GM11168 (cell line): ENCODE measurements at regions not wholly inside any gene's neighbourhood (a gene's known extent, or its start where the extent isn't known, plus 50 kb on each side); places are given as distances from the start of the nearest gene placed in this dataset.

Experiments used
- in situ Hi-C: fragments of 300-500 bp; cut with MboI; formaldehyde crosslinking; loops from one replicate; pipeline ENCODE4 v1.12.0; 2022; ENCODE audit warnings: low sequenced_read_pairs; ENCODE audit not compliant: unreplicated experiment

DNA sequence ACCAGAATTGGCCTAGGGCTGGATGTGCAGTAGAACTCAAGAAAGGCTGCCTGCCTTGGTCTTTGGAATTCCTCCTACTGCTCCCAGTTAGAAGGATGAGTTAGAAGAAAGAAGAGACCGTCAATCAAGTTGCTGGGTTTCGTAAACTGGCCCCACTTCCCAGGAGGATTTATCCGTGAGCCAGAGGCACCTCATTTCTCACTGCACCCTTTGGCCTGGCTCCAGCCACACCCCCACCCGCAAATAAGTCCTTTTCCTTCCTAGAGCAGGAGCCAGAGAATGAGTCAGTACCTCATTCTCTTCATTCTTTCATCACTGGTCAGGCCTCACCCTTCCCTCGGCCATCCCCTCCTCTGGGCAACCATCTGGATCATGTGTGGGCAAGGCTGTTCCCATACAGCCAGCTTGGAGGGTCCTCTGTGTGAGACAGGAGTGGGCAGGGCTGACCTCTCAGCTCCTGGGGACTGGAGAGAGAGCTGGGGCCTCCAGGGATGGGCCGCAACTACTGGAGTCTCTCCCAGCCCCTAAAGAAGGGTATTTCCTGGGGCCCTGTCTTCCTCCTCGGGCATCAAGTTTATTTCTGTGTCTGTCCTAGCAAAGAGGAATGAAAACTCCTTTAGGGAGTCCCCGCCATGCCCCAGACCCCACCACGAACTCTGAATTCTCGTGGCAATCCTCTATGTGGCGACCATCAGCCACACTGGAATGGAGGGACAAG lies 87.2 kb upstream of the DUSP5 start:
- in situ Hi-C loops, result no loop called here

DNA sequence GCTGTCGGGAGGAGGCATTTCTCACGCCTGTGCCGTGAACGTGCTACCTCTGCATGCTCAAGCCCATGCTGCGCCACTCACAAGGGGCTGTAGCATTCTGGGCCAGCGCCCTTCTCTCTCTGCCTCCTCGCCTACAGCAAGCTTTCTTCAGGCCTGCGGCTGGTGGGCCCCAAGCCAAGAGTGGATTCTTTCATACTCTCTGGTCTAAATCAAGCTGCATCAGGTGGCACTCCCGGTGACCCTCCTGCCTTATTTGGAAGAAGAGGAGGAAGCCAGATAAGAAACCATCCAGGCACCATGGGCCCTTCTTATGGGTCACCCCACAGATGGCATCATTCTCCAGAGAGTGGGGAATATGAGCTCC lies 86.7 kb upstream of the DUSP5 start:
- in situ Hi-C loops, result no loop called here

DNA sequence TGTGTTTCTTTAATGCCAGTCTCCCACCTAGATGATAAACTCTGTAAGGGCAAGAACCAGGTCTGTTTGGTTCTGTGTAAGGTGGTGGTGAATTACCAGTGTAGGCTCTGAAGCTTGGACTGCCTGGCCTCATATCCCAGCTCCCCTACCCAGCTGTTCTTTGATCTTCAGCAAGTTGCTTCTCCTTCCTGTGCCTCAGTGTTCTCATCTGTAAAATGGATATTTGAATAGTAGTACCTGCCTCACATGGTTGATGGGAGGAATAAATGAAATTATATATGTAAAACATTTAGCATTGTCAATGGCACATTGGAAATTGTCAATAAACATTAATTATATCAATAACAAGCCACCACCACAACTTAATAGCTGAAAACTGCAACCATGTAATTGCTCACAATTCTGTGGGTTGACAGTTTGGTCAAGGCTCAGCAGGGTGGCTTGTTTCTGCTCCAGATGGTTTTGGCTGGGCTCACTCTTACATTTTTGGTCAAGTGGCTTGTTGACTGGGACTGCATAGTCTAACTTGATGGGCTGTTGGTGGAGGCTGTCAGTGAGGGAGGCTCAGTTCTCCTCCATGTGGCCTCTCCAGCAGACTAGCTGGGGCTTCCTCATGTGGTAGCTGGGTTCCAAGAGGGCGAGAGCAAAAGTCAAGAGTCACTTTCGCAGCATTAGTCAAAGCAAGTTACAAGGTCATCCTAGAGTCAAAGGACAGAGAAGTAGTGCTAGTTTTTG lies 84.5 kb upstream of the DUSP5 start:
- in situ Hi-C loops, result no loop called here

DNA sequence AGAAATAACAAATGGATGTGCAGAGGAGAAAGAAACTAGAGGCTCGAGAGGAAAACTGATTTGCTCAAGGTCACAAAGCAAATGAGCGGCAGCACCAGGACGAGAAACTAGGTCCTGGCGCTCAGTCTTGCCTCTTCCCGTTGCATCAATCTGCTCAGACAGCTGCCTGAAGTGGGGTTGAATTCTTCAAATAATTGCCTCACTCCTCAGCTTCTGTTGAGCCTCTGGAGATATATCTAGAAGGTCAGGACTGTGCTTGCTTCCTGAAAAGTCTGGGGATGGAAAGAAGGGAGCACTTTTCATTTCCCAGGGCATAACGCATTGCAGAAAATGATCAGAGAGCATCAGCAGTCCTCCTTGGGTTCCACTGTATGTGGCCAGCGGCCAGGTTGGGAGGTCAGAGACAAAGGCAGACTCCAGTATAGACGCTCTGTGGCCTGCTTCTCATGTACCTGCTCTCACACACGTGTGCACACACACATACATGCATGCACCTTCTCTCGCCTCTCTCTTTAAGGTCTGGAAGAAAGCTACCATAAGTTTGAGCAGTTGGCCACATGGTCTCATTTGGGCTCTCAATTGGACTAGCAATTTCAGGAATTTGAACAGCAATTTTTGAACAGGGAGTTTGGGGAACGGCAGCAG lies 83.7 kb upstream of the DUSP5 start:
- in situ Hi-C loops, result no loop called here

DNA sequence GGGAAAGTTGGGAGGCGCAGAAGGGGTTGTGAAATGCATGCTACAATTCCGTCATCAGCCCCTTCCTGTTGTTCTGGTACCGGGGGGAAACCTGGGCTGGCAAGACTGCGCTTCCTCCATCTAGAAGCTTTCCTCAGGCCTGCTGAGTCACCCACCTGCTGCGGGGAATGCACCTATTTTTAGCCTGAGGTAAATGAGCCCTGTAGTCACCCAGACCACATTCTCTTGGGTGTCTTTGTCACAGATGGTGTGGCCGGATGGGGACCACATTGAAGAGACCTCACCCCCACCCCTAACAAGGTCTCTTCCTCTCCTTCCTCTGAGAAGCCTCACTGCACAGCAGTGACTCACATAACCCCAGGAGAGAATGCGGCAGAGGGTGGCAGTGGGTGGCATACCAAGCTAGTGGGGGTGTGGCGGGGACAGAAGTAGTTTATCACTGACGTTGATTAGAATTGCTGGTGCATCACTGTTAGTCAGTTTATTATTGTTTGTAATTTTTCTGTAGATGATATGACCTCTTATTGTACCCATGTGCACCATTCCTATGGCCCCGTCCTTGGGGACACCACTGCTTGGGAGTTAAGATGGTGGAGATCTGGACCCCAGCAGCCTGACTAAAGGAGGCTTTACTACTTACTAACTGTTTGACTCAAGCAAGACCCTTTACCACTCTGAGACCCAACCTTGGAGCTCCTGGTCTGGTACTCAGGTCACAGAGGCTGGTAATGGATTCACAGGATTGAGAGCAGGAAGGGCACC lies 83.0 kb upstream of the DUSP5 start:
- in situ Hi-C loops, result loop anchor here (5.0 kb wide), 1 partner anchor 57 kb away; no protein-coding TSS in a partner anchor

DNA sequence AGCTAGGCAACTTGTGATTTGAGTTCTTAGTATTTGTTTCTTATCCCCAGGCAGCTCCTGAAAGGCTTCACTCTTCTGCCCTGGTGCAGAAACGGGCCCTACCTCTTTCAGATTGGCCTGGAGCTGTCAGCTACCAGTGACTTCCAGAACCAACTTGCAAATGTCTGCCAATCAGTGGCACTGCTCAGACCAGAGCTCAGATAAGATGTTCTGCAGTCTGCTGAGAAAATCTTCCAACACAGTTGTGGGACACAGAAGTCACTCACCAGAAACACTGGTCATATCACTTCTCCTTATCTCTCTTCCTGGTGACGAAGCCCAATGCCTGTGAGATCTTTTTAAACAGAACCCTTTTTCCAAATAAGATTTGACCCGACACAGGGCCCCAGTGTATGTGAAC lies 81.9 kb upstream of the DUSP5 start:
- in situ Hi-C loops, result loop anchor here (5.0 kb wide), 1 partner anchor 59 kb away; no protein-coding TSS in a partner anchor

DNA sequence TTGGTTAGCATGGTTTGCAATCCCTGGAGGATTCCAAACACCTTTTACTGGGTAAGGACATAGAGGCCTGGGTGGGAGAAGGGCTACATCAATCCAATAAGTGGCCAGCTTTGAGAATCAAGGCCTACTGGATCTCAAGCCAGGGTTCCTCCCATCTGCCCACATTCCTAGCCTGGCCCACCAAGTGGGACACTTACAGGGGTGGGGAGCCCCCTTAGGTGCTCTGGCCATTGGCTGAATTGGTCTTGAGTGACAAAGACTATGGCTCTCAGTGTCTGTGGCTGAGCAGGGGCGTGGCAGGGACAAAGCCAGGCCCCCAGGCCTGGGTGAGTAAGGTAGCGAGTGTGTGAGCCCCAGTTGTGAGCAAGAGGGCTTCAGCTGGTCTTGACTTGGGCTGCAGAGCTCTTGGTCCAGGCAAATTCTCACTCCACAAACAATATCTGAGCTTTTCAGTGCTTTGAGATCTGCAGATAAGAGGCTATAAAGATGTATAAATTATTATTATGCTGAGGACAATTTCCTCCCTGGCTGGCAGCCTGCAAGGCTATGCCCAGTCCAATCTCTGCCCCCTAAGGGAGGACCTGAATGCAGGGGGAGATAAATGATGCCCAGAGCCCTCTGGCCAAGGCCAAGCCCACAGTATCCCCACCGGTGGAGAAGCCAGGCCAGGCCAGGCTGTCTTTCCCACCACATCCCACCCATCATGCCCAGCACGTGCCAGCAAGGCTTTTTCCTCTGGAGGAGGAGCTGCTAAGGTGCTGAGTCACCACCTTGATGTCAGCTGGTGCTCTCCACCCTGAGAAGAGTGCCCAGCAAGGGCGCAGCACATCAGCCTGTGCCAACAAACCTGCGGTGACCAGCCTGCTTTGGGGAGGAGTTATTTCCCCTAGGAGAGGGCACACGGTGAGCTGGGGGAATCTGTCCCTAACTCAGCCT lies 80.7 kb upstream of the DUSP5 start:
- in situ Hi-C loops, result loop anchor here (5.0 kb wide), 1 partner anchor 60 kb away; no protein-coding TSS in a partner anchor

- in situ Hi-C loops, result loop anchor here (5.0 kb wide), 1 partner anchor 61 kb away; no protein-coding TSS in a partner anchor
Measured at GRCh38 chr10:110418218-110418617, 79.5 kb upstream of the DUSP5 start.

- in situ Hi-C loops, result loop anchor here (5.0 kb wide), 1 partner anchor 62 kb away; no protein-coding TSS in a partner anchor
Measured at GRCh38 chr10:110419265-110419664, 78.4 kb upstream of the DUSP5 start.

- in situ Hi-C loops, result no loop called here
Measured at GRCh38 chr10:110420401-110421193, 77.1 kb upstream of the DUSP5 start.

DNA sequence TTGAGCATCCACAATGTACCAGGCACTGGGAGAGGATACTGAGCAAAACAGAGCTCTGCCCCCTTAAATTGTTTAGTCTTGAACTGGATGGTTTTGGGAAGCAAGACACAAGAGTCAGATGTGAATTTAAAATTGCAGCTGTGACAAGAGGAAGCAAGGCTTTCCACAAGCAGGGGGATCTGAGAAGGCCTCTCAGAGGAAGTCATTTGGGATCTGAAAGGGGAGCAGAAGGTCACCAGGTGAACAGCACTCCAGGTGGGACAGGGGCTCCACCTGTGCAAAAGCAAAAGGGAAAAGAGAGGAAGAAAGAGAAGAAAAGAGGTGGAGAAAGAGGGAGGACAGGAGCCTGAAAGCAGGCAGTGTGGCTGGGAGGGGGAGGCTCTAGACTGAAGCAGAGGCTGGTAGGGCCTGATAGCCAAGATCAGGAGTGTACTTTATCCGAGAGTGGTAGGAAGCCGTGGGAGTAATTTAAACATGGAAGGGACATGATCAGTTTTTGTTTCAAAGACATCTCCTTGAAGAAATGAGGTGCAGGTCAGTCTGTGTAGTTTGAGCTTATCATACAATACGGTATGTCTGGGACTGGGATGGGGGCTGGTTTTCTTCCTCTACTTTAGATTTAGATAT lies 76.1 kb upstream of the DUSP5 start:
- in situ Hi-C loops, result no loop called here

DNA sequence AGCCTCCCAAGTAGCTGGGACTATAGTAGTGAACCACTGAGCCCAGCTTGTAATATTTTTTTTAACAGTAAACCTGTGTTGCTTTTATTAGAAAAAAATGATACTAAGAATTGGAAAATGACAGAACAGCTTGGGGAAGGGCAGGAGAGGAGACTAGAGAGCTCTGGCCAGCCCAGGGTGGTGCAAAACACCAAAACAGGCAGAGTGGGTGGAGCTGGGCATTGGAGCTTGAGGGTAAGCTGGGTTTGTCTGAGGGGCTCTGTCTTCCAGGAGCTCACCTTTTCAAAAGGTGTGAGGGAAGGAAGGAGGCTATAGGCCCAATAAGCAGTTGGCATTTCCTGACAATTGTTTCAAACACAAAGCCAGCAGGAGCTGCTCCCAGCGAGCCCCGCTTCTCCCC lies 75.2 kb upstream of the DUSP5 start:
- in situ Hi-C loops, result no loop called here

DNA sequence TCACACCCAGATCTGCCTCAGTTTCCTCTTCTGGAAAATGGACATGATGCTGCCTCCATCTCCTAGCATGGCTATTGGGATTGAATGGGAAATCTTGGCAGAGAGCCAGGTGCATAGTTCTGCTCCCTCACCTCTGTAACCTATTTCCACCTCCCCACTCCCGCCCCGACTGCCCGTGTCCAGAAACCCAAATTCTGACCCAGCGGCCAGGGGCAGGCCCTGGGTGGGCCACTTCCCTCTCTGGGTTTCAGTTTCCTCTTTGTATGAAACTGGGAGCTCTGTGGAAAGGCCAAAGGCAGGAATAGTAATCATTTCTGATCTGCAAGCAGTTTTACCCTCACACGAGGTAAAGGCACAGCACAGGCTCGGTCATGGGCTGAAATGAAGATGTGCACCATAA lies 74.1 kb upstream of the DUSP5 start:
- in situ Hi-C loops, result no loop called here

- in situ Hi-C loops, result no loop called here
Measured at GRCh38 chr10:110425684-110426293, 71.9 kb upstream of the DUSP5 start.

GRCh38 chr10:110426294-110427181 lies 71.2 kb upstream of the DUSP5 start:
- in situ Hi-C loops, result no loop called here

GRCh38 chr10:110429301-110429700 lies 68.4 kb upstream of the DUSP5 start:
- in situ Hi-C loops, result no loop called here
